ENCODE measurements at regions not wholly inside any gene's neighbourhood (a gene's known extent, or its start where the extent isn't known, plus 50 kb on each side); places are given as distances from the start of the nearest gene placed in this dataset.

DNA sequence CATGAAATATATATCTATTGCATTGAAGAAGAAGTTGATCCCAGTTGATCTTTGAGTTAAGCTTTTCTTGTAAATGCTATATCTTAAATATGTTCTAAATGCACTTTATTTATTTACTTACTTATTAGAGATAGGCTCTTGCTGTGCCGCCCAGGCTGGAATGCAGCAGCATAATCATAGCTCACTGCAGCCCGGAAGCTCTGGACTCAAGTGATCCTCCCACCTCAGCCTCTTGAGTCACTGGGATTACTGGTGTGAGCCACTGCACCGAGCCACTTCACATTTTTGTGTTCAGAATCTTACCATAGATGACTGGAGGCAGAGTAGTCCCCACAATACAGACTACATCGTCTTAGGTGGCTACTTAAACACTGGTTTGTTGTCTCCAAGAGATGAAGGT lies 324.3 kb upstream of the SLIT2 start:
- DNase-seq = no peak
- Mint-ChIP-seq H3K27ac (ENCODE audit: unreplicated experiment) (no peak overlapping the region), H3K4me1 (ENCODE audit: low read depth, unreplicated experiment) (no peaks in the 10 kb centered on the region), H3K27me3 (ENCODE audit: unreplicated experiment) (peaks cover 1% of the 10 kb centered on the region), H3K9me3 (ENCODE audit: unreplicated experiment) (no peaks in the 10 kb centered on the region), H3K4me3 (ENCODE audit: unreplicated experiment) (no peak overlapping the region), H3K36me3 (ENCODE audit: unreplicated experiment) (no peaks in the 10 kb centered on the region)
- TF ChIP-seq, protein P1, sequence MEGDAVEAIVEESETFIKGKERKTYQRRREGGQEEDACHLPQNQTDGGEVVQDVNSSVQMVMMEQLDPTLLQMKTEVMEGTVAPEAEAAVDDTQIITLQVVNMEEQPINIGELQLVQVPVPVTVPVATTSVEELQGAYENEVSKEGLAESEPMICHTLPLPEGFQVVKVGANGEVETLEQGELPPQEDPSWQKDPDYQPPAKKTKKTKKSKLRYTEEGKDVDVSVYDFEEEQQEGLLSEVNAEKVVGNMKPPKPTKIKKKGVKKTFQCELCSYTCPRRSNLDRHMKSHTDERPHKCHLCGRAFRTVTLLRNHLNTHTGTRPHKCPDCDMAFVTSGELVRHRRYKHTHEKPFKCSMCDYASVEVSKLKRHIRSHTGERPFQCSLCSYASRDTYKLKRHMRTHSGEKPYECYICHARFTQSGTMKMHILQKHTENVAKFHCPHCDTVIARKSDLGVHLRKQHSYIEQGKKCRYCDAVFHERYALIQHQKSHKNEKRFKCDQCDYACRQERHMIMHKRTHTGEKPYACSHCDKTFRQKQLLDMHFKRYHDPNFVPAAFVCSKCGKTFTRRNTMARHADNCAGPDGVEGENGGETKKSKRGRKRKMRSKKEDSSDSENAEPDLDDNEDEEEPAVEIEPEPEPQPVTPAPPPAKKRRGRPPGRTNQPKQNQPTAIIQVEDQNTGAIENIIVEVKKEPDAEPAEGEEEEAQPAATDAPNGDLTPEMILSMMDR (IDR thresholded peaks at IDR 0.05; ENCODE audit: partially characterized antibody, unreplicated experiment) = no peak

DNA sequence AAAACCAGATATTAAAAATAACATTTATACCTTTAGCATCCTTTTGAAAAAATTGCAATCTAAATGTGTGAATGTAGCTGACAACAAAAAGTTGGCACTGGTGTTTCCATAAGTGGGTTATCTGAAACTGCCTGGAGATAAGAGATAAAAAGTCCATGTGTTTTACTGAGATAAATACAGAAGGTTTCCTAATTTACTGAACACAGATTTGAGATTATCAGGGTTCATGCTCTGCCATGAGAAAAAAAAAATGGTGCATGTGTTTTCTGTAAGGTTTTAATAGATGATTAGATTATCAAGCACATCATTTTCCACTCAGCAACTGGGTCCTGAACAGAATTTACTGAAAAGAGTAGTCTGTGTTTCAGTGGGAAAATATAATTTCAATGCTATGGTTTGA lies 326.2 kb upstream of the SLIT2 start:
- H3K4me3 Mint-ChIP-seq (ENCODE audit: unreplicated experiment) = no peak overlapping the region
- no peak for DNase-seq
- H3K27me3 Mint-ChIP-seq (ENCODE audit: unreplicated experiment) = peaks cover 1% of the 10 kb centered on the region
- TF ChIP-seq, protein P1 (IDR thresholded peaks at IDR 0.05; ENCODE audit: partially characterized antibody, unreplicated experiment) = no peak
- no peak overlapping the region for H3K27ac Mint-ChIP-seq (ENCODE audit: unreplicated experiment)
- H3K36me3 Mint-ChIP-seq (ENCODE audit: unreplicated experiment) = no peaks in the 10 kb centered on the region
- no peaks in the 10 kb centered on the region for H3K4me1 Mint-ChIP-seq (ENCODE audit: low read depth, unreplicated experiment)
- no peaks in the 10 kb centered on the region for H3K9me3 Mint-ChIP-seq (ENCODE audit: unreplicated experiment)

DNA sequence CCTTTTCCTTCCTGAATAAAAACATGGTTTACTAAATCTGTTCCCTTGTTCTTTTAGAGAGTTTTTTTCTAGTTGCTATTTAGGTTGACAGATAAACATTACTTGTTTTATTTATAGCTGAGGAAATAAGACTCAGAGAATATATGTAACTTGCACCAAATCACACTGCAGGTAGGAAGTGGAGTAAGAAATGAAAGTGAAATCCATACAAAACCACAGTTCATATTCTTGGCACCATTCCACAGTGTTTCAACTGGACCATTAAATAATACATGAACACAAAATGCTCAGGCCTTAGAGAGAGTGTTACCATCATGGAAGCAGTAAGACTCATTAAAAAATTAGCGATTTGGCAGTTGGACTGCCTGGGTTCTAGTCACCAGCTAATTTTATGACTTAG lies 326.9 kb upstream of the SLIT2 start:
- H3K4me1 Mint-ChIP-seq (ENCODE audit: low read depth, unreplicated experiment) = no peaks in the 10 kb centered on the region
- DNase-seq = no peak
- no peak overlapping the region for H3K4me3 Mint-ChIP-seq (ENCODE audit: unreplicated experiment)
- TF ChIP-seq, protein P1 (IDR thresholded peaks at IDR 0.05; ENCODE audit: partially characterized antibody, unreplicated experiment) = no peak
- no peak overlapping the region for H3K27ac Mint-ChIP-seq (ENCODE audit: unreplicated experiment)
- H3K36me3 Mint-ChIP-seq (ENCODE audit: unreplicated experiment) = no peaks in the 10 kb centered on the region
- H3K9me3 Mint-ChIP-seq (ENCODE audit: unreplicated experiment) = no peaks in the 10 kb centered on the region
- H3K27me3 Mint-ChIP-seq (ENCODE audit: unreplicated experiment) = peaks cover 1% of the 10 kb centered on the region

DNA sequence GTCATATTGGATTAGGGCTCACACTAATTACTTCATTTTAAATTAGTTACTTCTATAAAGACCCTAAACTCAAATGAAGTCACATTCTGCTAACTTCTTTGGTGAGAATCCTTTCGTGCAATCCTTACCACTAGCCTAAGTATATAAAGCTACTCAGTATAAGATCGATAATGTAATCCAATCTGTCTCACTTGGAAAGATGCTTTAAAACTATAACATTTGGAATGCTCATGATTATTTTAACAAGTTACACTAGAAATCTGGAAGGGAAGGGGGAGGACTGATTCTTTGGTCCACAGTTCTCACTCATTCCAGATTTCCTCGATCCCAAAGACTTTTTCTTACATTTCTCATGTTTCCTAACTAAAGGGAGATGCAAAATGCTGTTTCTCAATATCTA lies 336.4 kb upstream of the SLIT2 start:
- no peak for DNase-seq
- H3K4me3 Mint-ChIP-seq (ENCODE audit: unreplicated experiment) = no peak overlapping the region
- no peaks in the 10 kb centered on the region for H3K4me1 Mint-ChIP-seq (ENCODE audit: low read depth, unreplicated experiment)
- TF ChIP-seq, protein P1 (IDR thresholded peaks at IDR 0.05; ENCODE audit: partially characterized antibody, unreplicated experiment) = no peak
- H3K27ac Mint-ChIP-seq (ENCODE audit: unreplicated experiment) = no peak overlapping the region
- no peaks in the 10 kb centered on the region for H3K9me3 Mint-ChIP-seq (ENCODE audit: unreplicated experiment)
- no peaks in the 10 kb centered on the region for H3K36me3 Mint-ChIP-seq (ENCODE audit: unreplicated experiment)
- H3K27me3 Mint-ChIP-seq (ENCODE audit: unreplicated experiment) = no peaks in the 10 kb centered on the region

- TF ChIP-seq, protein P1 (IDR thresholded peaks at IDR 0.05; ENCODE audit: partially characterized antibody, unreplicated experiment) = no peak
- no peak overlapping the region for H3K4me3 Mint-ChIP-seq (ENCODE audit: unreplicated experiment)
- no peaks in the 10 kb centered on the region for H3K4me1 Mint-ChIP-seq (ENCODE audit: low read depth, unreplicated experiment)
- DNase-seq = no peak
- H3K27me3 Mint-ChIP-seq (ENCODE audit: unreplicated experiment) = no peaks in the 10 kb centered on the region
- no peaks in the 10 kb centered on the region for H3K36me3 Mint-ChIP-seq (ENCODE audit: unreplicated experiment)
- H3K27ac Mint-ChIP-seq (ENCODE audit: unreplicated experiment) = no peak overlapping the region
- H3K9me3 Mint-ChIP-seq (ENCODE audit: unreplicated experiment) = no peaks in the 10 kb centered on the region
These were observed 338.1 kb upstream of the SLIT2 start for GRCh38 chr4:19913650-19914049.

Data from glutamatergic neuron (in vitro differentiated cells).